Nucleus accumbens (tissue), 56 donors: ENCODE measurements at regions not wholly inside any gene's neighbourhood (a gene's known extent, or its start where the extent isn't known, plus 50 kb on each side); places are given as distances from the start of the nearest gene placed in this dataset.
"Not testable (repeated sequence)": the region's sequence is repeated elsewhere in the genome, so short reads cannot be mapped to it uniquely, and the experiment has no call there.

Source experiments
- DNase-seq, 56 donors: peaks; one replicate each; lab custom pipeline; 2025; lab: John Stamatoyannopoulos, UW

- no peak for DNase-seq
These were observed 375.7 kb downstream of the NPHP4 start for GRCh38 chr1:5616366-5617178.

DNA sequence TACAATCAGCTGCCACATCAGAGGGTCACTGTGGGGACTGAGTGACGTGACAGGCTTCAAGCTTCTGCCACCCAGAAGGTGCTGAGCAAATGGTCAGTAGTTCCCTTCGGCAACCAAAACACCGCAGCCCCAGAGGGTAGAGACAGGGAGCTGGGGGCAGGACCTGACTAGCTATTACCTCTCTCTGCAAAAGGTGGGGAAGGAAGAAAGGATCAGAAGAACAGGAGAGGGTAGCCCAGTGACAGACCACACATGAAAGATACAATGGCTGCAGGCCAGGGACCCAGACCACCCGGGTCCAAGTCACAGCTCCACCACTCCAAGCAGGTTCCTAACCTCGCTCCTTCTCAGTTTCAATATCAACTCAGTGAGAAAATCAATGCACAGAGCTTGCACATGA is 377.1 kb downstream of the NPHP4 start:
- no peak for DNase-seq

- DNase-seq = no peak
These were observed 378.3 kb downstream of the NPHP4 start for GRCh38 chr1:5613900-5614299.

DNA sequence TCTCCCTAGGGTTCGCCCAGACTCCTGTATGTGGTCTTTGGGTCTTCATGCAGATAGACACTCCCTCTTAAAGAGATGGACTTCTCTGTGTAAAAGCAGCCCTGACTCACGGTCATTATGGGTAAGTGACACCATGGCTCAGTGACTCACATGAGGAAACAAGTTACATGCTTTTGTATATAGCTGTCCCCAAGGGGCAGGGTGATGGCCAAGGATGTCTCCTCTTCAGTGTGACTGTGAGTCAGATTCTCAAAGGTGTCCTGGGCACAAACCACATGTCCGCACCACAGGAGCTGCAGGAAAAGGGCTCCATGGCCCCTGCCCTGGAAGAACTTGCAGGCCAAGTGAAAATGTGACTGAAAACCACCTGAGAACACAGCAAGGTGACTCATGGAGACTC is 380.4 kb downstream of the NPHP4 start:
- DNase-seq = no peak

- no peak for DNase-seq
These were observed 380.8 kb downstream of the NPHP4 start for GRCh38 chr1:5611431-5611830.

DNA sequence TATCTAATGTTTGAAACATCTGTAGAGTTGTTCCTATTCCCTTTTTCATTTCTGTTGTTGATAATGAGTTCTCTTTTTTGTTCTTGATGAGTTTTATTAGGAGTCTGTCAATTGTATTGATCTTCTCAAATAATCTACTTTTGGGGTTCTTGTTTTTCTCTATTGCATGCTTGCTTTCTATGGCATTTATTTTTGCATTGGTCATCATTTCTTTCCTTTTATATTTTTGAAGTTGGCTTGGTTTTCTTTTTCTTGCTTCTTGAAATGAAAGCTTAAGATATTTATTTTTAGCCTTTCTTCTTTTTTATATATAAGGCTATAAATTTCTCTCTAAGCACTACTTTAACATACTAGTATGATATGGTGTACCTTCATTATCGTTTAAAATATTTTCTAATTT is 381.8 kb downstream of the NPHP4 start:
- DNase-seq = no peak

DNA sequence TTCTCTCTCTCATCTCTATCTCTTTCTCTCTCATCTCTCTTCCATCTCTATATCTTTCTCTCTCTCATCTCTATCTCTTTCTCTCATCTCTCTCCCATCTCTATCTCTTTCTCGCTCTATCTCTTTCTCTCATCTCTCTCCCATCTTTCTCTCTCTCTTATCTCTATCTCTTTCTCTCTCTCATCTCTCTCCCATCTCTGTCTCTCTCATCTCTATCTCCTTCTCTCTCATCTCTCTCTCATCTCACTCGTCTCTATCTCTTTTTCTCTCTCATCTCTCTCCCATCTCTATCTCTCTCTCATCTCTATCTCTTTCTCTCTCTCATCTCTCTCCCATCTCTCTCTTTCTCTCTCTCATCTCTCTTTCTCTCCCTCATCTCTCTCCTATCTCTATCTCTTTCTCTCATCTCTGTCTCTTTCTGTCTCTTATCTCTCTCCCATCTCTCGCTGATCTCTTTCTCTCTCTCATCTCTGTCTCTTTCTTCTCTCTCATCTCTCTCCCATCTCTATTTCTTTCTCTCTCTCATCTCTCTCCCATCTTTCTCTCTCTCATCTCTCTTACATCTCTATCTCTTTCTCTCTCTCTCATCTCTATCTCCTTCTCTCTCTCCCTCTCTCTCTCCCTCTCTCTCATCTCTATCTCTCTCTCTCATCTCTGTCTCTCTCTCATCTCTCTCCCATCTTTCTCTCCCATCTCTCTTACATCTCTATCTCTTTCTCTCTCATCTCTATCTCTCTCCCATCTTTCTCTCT is 388.7 kb downstream of the NPHP4 start:
- no peak for DNase-seq

GRCh38 chr1:5602718-5603117 is 389.5 kb downstream of the NPHP4 start:
- not testable (repeated sequence) for DNase-seq

GRCh38 chr1:5601516-5601915 is 390.7 kb downstream of the NPHP4 start:
- no peak for DNase-seq

GRCh38 chr1:5599541-5599940 is 392.7 kb downstream of the NPHP4 start:
- no peak for DNase-seq

GRCh38 chr1:5598824-5599395 is 393.3 kb downstream of the NPHP4 start:
- DNase-seq = no peak

- DNase-seq = peak in 1 of 56 donors; percentile 36
These were observed 394.0 kb downstream of the NPHP4 start for GRCh38 chr1:5597991-5598823.

DNA sequence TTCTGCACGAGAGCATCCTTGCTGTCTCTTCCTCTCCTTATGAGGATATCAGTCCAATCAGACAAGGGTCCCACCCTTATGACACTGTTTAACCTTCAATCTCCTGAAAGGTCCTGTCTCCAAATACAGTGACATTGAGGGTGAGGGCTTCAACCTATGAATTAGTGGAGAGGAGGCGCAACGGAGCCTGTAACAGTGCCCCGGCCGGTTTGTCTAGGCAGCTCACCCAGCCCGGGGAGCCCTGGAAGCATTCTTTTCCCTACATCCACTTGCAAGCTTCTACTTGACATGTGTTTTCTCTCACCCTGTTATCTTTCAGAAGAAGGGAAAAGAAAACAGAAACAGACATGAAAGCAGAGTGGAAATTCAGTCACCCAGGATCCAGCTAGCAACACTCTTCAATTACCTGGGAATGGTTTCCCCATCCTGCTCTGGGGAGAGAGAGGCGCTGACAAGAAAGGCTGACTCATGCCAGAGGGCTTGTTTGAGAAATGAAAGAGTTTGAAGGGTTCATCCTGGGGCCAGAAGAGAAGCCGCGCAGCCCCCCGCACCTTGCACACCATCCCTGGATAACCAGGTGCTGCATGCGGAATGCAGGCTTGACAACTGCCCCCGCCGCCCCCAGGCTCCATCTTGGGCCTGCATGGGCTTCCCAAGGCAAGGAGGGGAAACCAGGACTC is 394.9 kb downstream of the NPHP4 start:
- DNase-seq = peak in 13 of 56 donors; percentile 8 to 57 (median 24)

- no peak for DNase-seq
These were observed 395.6 kb downstream of the NPHP4 start for GRCh38 chr1:5596651-5597050.

DNA sequence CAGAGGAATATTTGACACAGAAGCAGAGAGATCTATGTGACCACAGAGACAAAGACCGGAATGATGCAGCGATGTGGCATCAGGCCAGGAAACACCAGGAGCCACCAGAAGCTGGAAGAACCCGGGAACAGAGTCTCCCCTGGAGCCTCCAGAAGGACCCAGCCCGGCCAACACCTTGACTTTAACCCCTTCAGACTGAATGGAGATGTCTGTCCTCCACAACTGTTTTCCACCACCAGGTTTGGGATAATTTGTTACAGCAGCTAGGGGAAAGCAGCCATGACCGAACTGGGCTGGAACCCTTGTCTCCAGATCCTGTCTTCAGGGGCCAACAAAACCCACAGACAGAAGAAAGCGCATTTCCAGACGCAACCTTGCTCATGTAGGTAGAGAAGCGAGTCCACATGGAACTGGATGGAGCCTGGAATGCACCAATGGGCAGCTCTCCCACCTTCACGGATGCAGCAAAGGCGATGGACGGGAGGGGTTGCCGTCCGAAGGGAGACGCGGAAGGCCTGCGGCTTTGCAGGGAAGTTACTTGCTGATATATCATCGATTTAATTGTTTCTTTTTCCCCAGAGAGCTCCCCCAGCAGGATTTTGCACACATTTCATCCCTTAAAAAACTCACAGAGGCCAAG is 396.6 kb downstream of the NPHP4 start:
- DNase-seq = no peak

DNA sequence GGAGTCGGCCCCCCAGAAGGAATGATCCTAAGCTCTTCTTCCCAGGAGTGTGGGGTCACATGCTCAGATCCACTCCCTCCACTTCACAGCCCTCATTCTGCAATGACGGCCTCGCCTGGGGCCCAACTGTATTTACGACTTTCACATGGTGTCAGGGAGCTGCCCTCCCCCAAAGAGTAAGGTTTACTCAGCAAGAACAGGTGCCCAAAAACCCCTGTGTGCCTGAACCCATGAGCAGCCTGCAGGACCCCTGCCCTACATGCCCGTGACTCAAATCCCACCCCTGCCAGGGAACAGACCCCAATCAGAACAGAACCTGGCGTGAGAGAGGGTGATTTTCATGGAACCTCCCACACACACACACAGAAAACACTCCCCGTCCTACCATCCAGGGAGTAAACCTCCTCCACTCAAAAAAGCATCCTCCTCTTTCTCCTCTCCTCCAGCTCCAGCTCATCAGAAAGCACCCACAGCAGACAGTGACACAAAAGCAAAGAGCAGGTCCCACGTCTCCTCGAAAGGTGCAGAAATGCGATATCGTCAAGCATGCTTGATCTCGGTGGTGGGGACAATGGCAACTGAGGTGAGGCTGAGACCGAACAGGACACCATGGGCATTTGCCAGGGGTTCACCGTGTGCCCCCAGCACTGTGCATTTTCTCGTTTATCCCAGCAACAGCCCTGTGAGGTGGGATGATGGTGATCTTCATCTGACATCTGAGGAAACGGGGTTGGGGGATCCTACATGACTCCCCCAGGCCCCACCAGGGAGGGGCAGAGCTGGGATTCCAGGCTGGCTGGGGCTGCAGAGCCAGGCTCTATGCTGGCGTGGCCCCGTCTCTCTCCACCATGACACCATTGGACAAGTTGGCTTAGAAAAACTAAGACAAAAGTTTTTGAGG is 397.9 kb downstream of the NPHP4 start:
- peak in 8 of 56 donors; percentile 4 to 54 (median 27) for DNase-seq

DNA sequence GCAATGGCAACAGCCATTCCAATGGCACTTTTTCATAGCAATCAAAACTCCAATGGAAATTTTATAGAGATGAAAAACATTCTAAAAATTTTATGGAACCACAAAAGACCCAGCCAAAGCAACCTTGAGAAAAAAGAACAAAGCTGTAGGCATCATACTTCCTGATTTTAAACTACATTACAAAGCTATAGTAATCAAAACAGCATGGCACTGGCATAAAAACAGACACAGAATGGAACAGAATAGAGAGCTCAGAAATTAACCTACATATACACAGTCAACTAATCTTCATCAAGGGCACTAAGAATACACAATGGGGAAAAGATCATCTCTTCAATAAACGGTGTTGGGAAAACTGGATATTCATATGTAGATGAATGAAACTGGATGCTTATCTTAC is 401.5 kb downstream of the NPHP4 start:
- no peak for DNase-seq

DNA sequence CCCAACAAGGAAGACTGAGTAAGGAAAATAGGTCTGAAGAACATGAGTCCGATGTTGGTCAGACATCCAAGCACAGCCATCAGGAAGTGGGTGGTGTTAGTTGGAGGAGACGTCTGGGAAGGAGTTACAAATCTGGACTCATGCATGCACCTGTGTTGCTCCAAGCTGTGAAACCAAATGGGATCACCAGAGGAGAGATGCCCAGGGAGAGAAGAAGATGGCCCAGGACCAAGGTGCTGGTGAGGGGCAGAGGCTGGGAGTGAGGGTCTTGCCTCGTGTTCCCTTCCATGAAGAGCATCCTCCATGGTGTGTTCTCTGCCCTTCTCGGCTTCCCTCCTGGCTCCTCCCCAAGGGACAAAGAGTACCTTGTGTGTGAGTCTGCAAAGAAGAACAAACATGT is 405.6 kb downstream of the NPHP4 start:
- no peak for DNase-seq

- DNase-seq = no peak
These were observed 407.0 kb downstream of the NPHP4 start for GRCh38 chr1:5585256-5585655.
